Keratinocyte (primary cell): ENCODE measurements at regions not wholly inside any gene's neighbourhood (a gene's known extent, or its start where the extent isn't known, plus 50 kb on each side); places are given as distances from the start of the nearest gene placed in this dataset.

Experiments
- DNase-seq: peaks from one replicate; pipeline ENCODE4 v3.0.0-alpha.2; 2011; ENCODE audit warnings: low read depth, missing footprints, low spot score
- FAIRE-seq: peaks from 2 replicates; lab custom pipeline; 2011; peaks lifted over from hg19 to GRCh38; lab: Jason Lieb, UNC
- H2AFZ ChIP-seq: 2 replicates; pipeline ENCODE4 v1.6.0; 2012; ENCODE audit warnings: low read length, control low read depth, inconsistent platforms; ENCODE audit not compliant: control insufficient read depth
- H3K27ac ChIP-seq: 2 replicates; pipeline ENCODE4 v1.5.1; 2011; ENCODE audit warnings: low read length; ENCODE audit not compliant: control insufficient read depth, insufficient read depth
- H3K27me3 ChIP-seq: 3 replicates; pipeline ENCODE4 v1.6.0; 2011; ENCODE audit warnings: low read length; ENCODE audit not compliant: control insufficient read depth, insufficient read depth; ENCODE audit errors: extremely low read depth
- H3K36me3 ChIP-seq, 2 experiments: 2 replicates in 1 of 2; 3 replicates in 1 of 2; pipeline ENCODE4 v1.5.1; 2011; ENCODE audit warnings: low read length in 2 of 2, mild to moderate bottlenecking in 1 of 2; ENCODE audit not compliant: control insufficient read depth in 2 of 2, insufficient read depth in 2 of 2; ENCODE audit errors: extremely low read depth in 1 of 2
- H3K4me1 ChIP-seq: 3 replicates; pipeline ENCODE4 v1.5.1; 2011; ENCODE audit warnings: low read length; ENCODE audit not compliant: control insufficient read depth, insufficient read depth; ENCODE audit errors: extremely low read depth
- H3K4me2 ChIP-seq: 3 replicates; pipeline ENCODE4 v1.6.0; 2011; ENCODE audit warnings: low read depth, low read length; ENCODE audit not compliant: control insufficient read depth, insufficient read depth; ENCODE audit errors: extremely low read depth
- H3K4me3 ChIP-seq, 3 experiments: fragments of 200-600 bp in 1 of 3; sonication (generic) in 1 of 3; 2 replicates in 2 of 3; 3 replicates in 1 of 3; pipeline ENCODE4 v1.5.1; 2011 to 2016; ENCODE audit warnings: low read length in 3 of 3, mild to moderate bottlenecking in 3 of 3, control low read depth in 2 of 3, inconsistent platforms in 1 of 3, low read depth in 1 of 3, mixed read lengths in 1 of 3, mixed run types in 1 of 3, moderate library complexity in 1 of 3; ENCODE audit not compliant: control insufficient read depth in 2 of 3, insufficient read depth in 2 of 3; ENCODE audit errors: extremely low read depth in 1 of 3
- H3K79me2 ChIP-seq: 2 replicates; pipeline ENCODE4 v1.6.0; 2012; ENCODE audit warnings: low read length; ENCODE audit not compliant: control insufficient read depth, insufficient read depth
- H3K9ac ChIP-seq: 3 replicates; pipeline ENCODE4 v1.6.0; 2011; ENCODE audit warnings: low read length; ENCODE audit not compliant: control insufficient read depth, insufficient read depth; ENCODE audit errors: extremely low read depth
- H3K9me1 ChIP-seq: 3 replicates; pipeline ENCODE4 v1.6.0; 2011; ENCODE audit warnings: low read length; ENCODE audit not compliant: control insufficient read depth, insufficient read depth; ENCODE audit errors: extremely low read depth
- H3K9me3 ChIP-seq: 2 replicates; pipeline ENCODE4 v1.5.1; 2012; ENCODE audit warnings: low read depth, low read length; ENCODE audit not compliant: control insufficient read depth
- H4K20me1 ChIP-seq: 3 replicates; pipeline ENCODE4 v1.6.0; 2011; ENCODE audit warnings: low read length; ENCODE audit not compliant: control insufficient read depth, insufficient read depth; ENCODE audit errors: extremely low read depth
- CTCF ChIP-seq, 3 experiments: IDR thresholded peaks in 1 of 3; conservative IDR thresholded peaks in 1 of 3; optimal IDR thresholded peaks in 1 of 3; 2 replicates in 2 of 3; 3 replicates in 1 of 3; pipeline versions ENCODE3 to v1.5.1; 2011; ENCODE audit warnings: low read length in 3 of 3, mild to moderate bottlenecking in 3 of 3, moderate library complexity in 2 of 3, control low read depth in 1 of 3, inconsistent platforms in 1 of 3; ENCODE audit not compliant: insufficient read depth in 2 of 3; ENCODE audit errors: extremely low read depth in 1 of 3
- EZH2 ChIP-seq: IDR thresholded peaks from one replicate; pipeline ENCODE4 v1.6.1; 2012; ENCODE audit warnings: inconsistent platforms, mild to moderate bottlenecking, low read length, moderate library complexity
- dilution Hi-C: fragments of 300-500 bp; cut with MboI; formaldehyde crosslinking; loops from one replicate; pipeline ENCODE4 v1.7.0; 2020; ENCODE audit warnings: low sequenced_read_pairs; ENCODE audit not compliant: extremely low pct_ligation_motif_present

GRCh38 chr12:19744705-19745218 is 305.5 kb downstream of the AEBP2 start:
- no peak overlapping the region for H2AFZ ChIP-seq
- no peak for DNase-seq
- H3K27me3 ChIP-seq, result no peaks in the 10 kb centered on the region
- TF ChIP-seq EZH2 (no peak), CTCF (optimal IDR thresholded peaks at IDR 0.05 in 1 of 3, IDR thresholded peaks at IDR 0.05 in 1 of 3, conservative IDR thresholded peaks at IDR 0.05 in 1 of 3; ENCODE audit: extremely low read depth in 1 of 3, insufficient read depth in 2 of 3, low read length in 3 of 3) (no peak)
- H3K9me1 ChIP-seq, result no peaks in the 10 kb centered on the region
- no peak for FAIRE-seq
- no peaks in the 10 kb centered on the region for H3K9me3 ChIP-seq
- no peak overlapping the region for H3K4me3 ChIP-seq
- no peak overlapping the region for H3K27ac ChIP-seq
- H3K36me3 ChIP-seq, result no peaks in the 10 kb centered on the region
- H3K4me1 ChIP-seq, result no peaks in the 10 kb centered on the region
- dilution Hi-C loops, result loop anchor here (25.0 kb wide), 1 partner anchor 168 kb away; no protein-coding TSS in a partner anchor
- H3K9ac ChIP-seq, result no peak overlapping the region
- no peak overlapping the region for H3K4me2 ChIP-seq
- H4K20me1 ChIP-seq, result no peaks in the 10 kb centered on the region
- no peaks in the 10 kb centered on the region for H3K79me2 ChIP-seq

- Histone ChIP-seq H3K4me3 (no peak overlapping the region), H3K9me1 (no peaks in the 10 kb centered on the region), H4K20me1 (no peaks in the 10 kb centered on the region), H3K79me2 (no peaks in the 10 kb centered on the region), H3K9ac (no peak overlapping the region), H3K4me2 (no peak overlapping the region), H3K9me3 (no peaks in the 10 kb centered on the region), H3K36me3 (no peaks in the 10 kb centered on the region), H3K27me3 (no peaks in the 10 kb centered on the region), H3K27ac (no peak overlapping the region), H2AFZ (no peak overlapping the region), H3K4me1 (no peaks in the 10 kb centered on the region)
- TF ChIP-seq EZH2 (no peak), CTCF (optimal IDR thresholded peaks at IDR 0.05 in 1 of 3, IDR thresholded peaks at IDR 0.05 in 1 of 3, conservative IDR thresholded peaks at IDR 0.05 in 1 of 3; ENCODE audit: extremely low read depth in 1 of 3, insufficient read depth in 2 of 3, low read length in 3 of 3) (no peak)
- dilution Hi-C loops, result loop anchor here (25.0 kb wide), 1 partner anchor 166 kb away; no protein-coding TSS in a partner anchor
- DNase-seq (no peak), FAIRE-seq (no peak)
Measured at GRCh38 chr12:19746471-19746870, 307.2 kb downstream of the AEBP2 start.
